ENCODE measurements at regions not wholly inside any gene's neighbourhood (a gene's known extent, or its start where the extent isn't known, plus 50 kb on each side); places are given as distances from the start of the nearest gene placed in this dataset.
"Not testable (repeated sequence)": the region's sequence is repeated elsewhere in the genome, so short reads cannot be mapped to it uniquely, and the experiment has no call there.

- no peak for ATAC-seq (ENCODE audit: poor library complexity)
- intact Hi-C loops (cut with DNase I): no loop called here
Measured at GRCh38 chr2:15681089-15681885, 89.6 kb downstream of the DDX1 start.

GRCh38 chr2:15682354-15682753, 90.7 kb downstream of the DDX1 start:
- ATAC-seq (ENCODE audit: poor library complexity): no peak

More at GRCh38 chr2:15681089-15681885, 89.6 kb downstream of the DDX1 start:
- no peak for DNase-seq

GRCh38 chr2:15684161-15685039, 92.7 kb downstream of the DDX1 start:
- intact Hi-C loops (cut with DNase I): no loop called here
- no peak for ATAC-seq (ENCODE audit: poor library complexity)

More at GRCh38 chr2:15682354-15682753, 90.7 kb downstream of the DDX1 start:
- DNase-seq: no peak
- intact Hi-C loops (cut with DNase I): no loop called here

GRCh38 chr2:15685143-15685542, 93.5 kb downstream of the DDX1 start:
- intact Hi-C loops (cut with DNase I): no loop called here
- DNase-seq (no peak), ATAC-seq (ENCODE audit: poor library complexity) (no peak)

More at GRCh38 chr2:15684161-15685039, 92.7 kb downstream of the DDX1 start:
- no peak for DNase-seq

- no peak for ATAC-seq (ENCODE audit: poor library complexity)
Measured at GRCh38 chr2:15686643-15687042, 95.0 kb downstream of the DDX1 start.

GRCh38 chr2:15687243-15687642, 95.6 kb downstream of the DDX1 start:
- intact Hi-C loops (cut with DNase I): no loop called here
- no peak for DNase-seq
- no peak for ATAC-seq (ENCODE audit: poor library complexity)

More at GRCh38 chr2:15686643-15687042, 95.0 kb downstream of the DDX1 start:
- intact Hi-C loops (cut with DNase I): no loop called here
- DNase-seq: no peak

- intact Hi-C loops (cut with DNase I): no loop called here
- no peak for DNase-seq
- no peak for ATAC-seq (ENCODE audit: poor library complexity)
Measured at GRCh38 chr2:15687720-15688119, 96.1 kb downstream of the DDX1 start.

GRCh38 chr2:15688924-15689568, 97.4 kb downstream of the DDX1 start:
- intact Hi-C loops (cut with DNase I): no loop called here
- ATAC-seq (ENCODE audit: poor library complexity) (no peak), DNase-seq (no peak)

- intact Hi-C loops (cut with DNase I): no loop called here
- no peak for ATAC-seq (ENCODE audit: poor library complexity)
Measured at GRCh38 chr2:15689654-15690053, 98.0 kb downstream of the DDX1 start.

GRCh38 chr2:15691586-15692310, 100.1 kb downstream of the DDX1 start:
- intact Hi-C loops (cut with DNase I): no loop called here
- no peak for DNase-seq
- ATAC-seq (ENCODE audit: poor library complexity): no peak

More at GRCh38 chr2:15689654-15690053, 98.0 kb downstream of the DDX1 start:
- no peak for DNase-seq

- no peak for DNase-seq
- intact Hi-C loops (cut with DNase I): no loop called here
- no peak for ATAC-seq (ENCODE audit: poor library complexity)
Measured at GRCh38 chr2:15692551-15693377, 101.1 kb downstream of the DDX1 start.

- intact Hi-C loops (cut with DNase I): no loop called here
- no peak for ATAC-seq (ENCODE audit: poor library complexity)
- DNase-seq: no peak
Measured at GRCh38 chr2:15693382-15693781, 101.7 kb downstream of the DDX1 start.

- ATAC-seq (ENCODE audit: poor library complexity): no peak
- intact Hi-C loops (cut with DNase I): no loop called here
- DNase-seq: no peak
Measured at GRCh38 chr2:15693926-15694588, 102.4 kb downstream of the DDX1 start.

GRCh38 chr2:15694589-15694986, 102.9 kb downstream of the DDX1 start:
- ATAC-seq (ENCODE audit: poor library complexity) (no peak), DNase-seq (no peak)
- intact Hi-C loops (cut with DNase I): no loop called here

GRCh38 chr2:15695582-15696330, 104.1 kb downstream of the DDX1 start:
- DNase-seq (no peak), ATAC-seq (ENCODE audit: poor library complexity) (no peak)
- intact Hi-C loops (cut with DNase I): no loop called here

- intact Hi-C loops (cut with DNase I); DNase-seq; ATAC-seq (ENCODE audit: poor library complexity): not testable (repeated sequence)
Measured at GRCh38 chr2:15696606-15697170, 105.0 kb downstream of the DDX1 start.

Measured in Right ventricle myocardium superior (tissue), 1 donor.